Neuronal stem cell (in vitro differentiated cells): ENCODE measurements at regions not wholly inside any gene's neighbourhood (a gene's known extent, or its start where the extent isn't known, plus 50 kb on each side); places are given as distances from the start of the nearest gene placed in this dataset.

Source experiments
- DNase-seq: peaks from one replicate; pipeline ENCODE4 v3.0.0-alpha.2; 2013; ENCODE audit warnings: low spot score
- H2AFZ ChIP-seq: one replicate; pipeline ENCODE4 v1.6.1; 2013; ENCODE audit warnings: mild to moderate bottlenecking, low read length, inconsistent platforms
- H2AK5ac ChIP-seq: 2 replicates; pipeline ENCODE4 v1.6.1; 2013; ENCODE audit warnings: low read depth, mild to moderate bottlenecking, inconsistent platforms, low read length, moderate library complexity, mixed read lengths
- H2BK120ac ChIP-seq: 2 replicates; pipeline ENCODE4 v1.6.1; 2013; ENCODE audit warnings: low read depth, mild to moderate bottlenecking, inconsistent platforms, low read length, moderate library complexity, mixed read lengths
- H2BK12ac ChIP-seq: one replicate; pipeline ENCODE4 v1.6.1; 2013; ENCODE audit warnings: low read length, inconsistent platforms
- H2BK15ac ChIP-seq: 2 replicates; pipeline ENCODE4 v1.6.1; 2013; ENCODE audit warnings: mild to moderate bottlenecking, low read length, inconsistent platforms, mixed read lengths
- H2BK5ac ChIP-seq: one replicate; pipeline ENCODE4 v1.6.1; 2013; ENCODE audit warnings: inconsistent platforms, mild to moderate bottlenecking, low read length, moderate library complexity
- H3K14ac ChIP-seq: one replicate; pipeline ENCODE4 v1.6.1; 2013; ENCODE audit warnings: low read length, inconsistent platforms
- H3K18ac ChIP-seq: 2 replicates; pipeline ENCODE4 v1.6.1; 2013; ENCODE audit warnings: low read length, inconsistent platforms
- H3K23ac ChIP-seq: 2 replicates; pipeline ENCODE4 v1.6.1; 2013; ENCODE audit warnings: low read depth, mild to moderate bottlenecking, mixed read lengths, low read length, inconsistent platforms; ENCODE audit not compliant: poor library complexity
- H3K27ac ChIP-seq: replicated peaks from 3 replicates; pipeline ENCODE4 v1.5.1; 2013; ENCODE audit warnings: low read length, inconsistent platforms
- H3K27me3 ChIP-seq, 3 experiments: 2 replicates each; pipeline ENCODE4 v1.6.1; 2013; ENCODE audit warnings: low read length in 3 of 3, mild to moderate bottlenecking in 2 of 3, inconsistent platforms in 1 of 3, low read depth in 1 of 3, mixed read lengths in 1 of 3, moderate library complexity in 1 of 3; ENCODE audit not compliant: control insufficient read depth in 3 of 3, insufficient read depth in 3 of 3
- H3K36me3 ChIP-seq, 2 donors: replicated peaks in 1 of 2; 2 replicates each; pipeline ENCODE4 v1.6.1; 2013; ENCODE audit warnings: low read length in 2 of 2; ENCODE audit not compliant: control insufficient read depth in 2 of 2, insufficient read depth in 2 of 2
- H3K4ac ChIP-seq: 2 replicates; pipeline ENCODE4 v1.6.1; 2013; ENCODE audit warnings: inconsistent platforms, mild to moderate bottlenecking, low read length, moderate library complexity
- H3K4me1 ChIP-seq, 2 donors: 1 replicate in 1 of 2; 2 replicates in 1 of 2; pipeline ENCODE4 v1.6.1; 2013; ENCODE audit warnings: low read length in 2 of 2, low read depth in 1 of 2; ENCODE audit not compliant: control insufficient read depth in 2 of 2, insufficient read depth in 1 of 2
- H3K4me2 ChIP-seq: one replicate; pipeline ENCODE4 v1.6.1; 2013; ENCODE audit warnings: mild to moderate bottlenecking, low read length, inconsistent platforms; ENCODE audit not compliant: insufficient read depth, poor library complexity, severe bottlenecking
- H3K4me3 ChIP-seq, 2 donors: 2 replicates each; pipeline ENCODE4 v1.5.1; 2013; ENCODE audit warnings: low read length in 2 of 2, mild to moderate bottlenecking in 2 of 2, inconsistent platforms in 1 of 2, moderate library complexity in 1 of 2
- H3K79me1 ChIP-seq: one replicate; pipeline ENCODE4 v1.6.1; 2013; ENCODE audit warnings: low read depth, mild to moderate bottlenecking, inconsistent platforms, low read length, moderate library complexity
- H3K9ac ChIP-seq: one replicate; pipeline ENCODE4 v1.6.1; 2013; ENCODE audit warnings: mild to moderate bottlenecking, low read depth, low read length, inconsistent platforms; ENCODE audit not compliant: poor library complexity
- H3K9me3 ChIP-seq, 2 donors: replicated peaks in 1 of 2; 2 replicates each; pipeline versions ENCODE3 to v1.6.1; 2013; ENCODE audit warnings: low read length in 2 of 2, mild to moderate bottlenecking in 2 of 2, inconsistent platforms in 1 of 2, low read depth in 1 of 2, mixed read lengths in 1 of 2, moderate library complexity in 1 of 2; ENCODE audit not compliant: control insufficient read depth in 2 of 2, insufficient read depth in 1 of 2
- H4K8ac ChIP-seq: one replicate; pipeline ENCODE4 v1.6.1; 2013; ENCODE audit warnings: low read depth, mild to moderate bottlenecking, inconsistent platforms, low read length, moderate library complexity
- H4K91ac ChIP-seq: one replicate; pipeline ENCODE4 v1.6.1; 2013; ENCODE audit warnings: low read length, low read depth, mild to moderate bottlenecking, inconsistent platforms; ENCODE audit not compliant: poor library complexity
- WGBS, 2 donors: extraction: QIAGEN DNeasy Blood & Tissue Kit; methylation state at CpG; one replicate each; pipeline ENCODE4 v1.1.7; 2013; ENCODE audit warnings: missing lambda C conversion rate in 2 of 2, mixed read lengths in 1 of 2; ENCODE audit not compliant: insufficient read length in 2 of 2, insufficient replicate concordance in 1 of 2; ENCODE audit errors: extremely low coverage in 2 of 2; 5-methylcytosine and 5-hydroxymethylcytosine counted together

DNA sequence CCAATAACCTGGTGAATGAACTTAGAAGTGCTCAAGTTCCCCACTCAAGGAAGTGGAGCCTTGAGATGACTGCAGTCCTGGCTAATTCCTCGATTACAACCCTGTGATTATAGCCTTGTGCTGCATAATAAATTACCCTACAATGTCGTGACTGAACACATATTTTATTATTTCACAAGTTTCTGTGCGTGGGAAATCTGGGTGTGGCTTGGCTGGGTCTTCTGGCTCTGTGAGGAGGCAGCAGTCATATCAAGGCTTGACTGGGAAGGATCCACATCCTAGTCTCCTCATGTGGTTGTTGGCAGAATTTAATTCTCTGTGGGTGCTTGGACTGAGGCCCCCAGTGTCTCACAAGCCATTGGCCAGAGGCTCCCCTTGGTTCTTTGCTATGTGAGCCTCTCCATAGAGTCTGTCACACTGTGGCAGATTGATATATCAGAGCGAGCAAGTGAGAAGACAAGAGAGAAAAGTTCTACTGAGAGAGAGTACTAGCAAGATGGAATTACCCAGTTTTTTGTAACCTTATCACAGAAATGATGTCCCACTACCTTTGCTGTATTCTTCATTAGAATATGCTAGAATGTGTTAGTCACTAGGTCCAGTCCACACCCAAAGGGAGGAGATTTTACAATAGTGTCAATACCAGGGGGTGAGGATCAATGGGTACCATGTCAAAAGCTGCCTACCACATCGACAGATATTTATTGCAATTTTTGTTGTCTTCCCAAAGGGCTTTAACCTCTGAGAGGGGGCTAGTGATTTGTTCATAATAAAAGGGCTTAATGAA lies 102.8 kb upstream of the TBC1D5 start:
- Histone ChIP-seq H2BK12ac (no peak overlapping the region), H2AFZ (no peak overlapping the region), H3K23ac (no peak overlapping the region), H4K8ac (no peak overlapping the region), H3K14ac (no peak overlapping the region), H2BK120ac (no peak overlapping the region), H3K27me3 (no peaks in the 10 kb centered on the region), H3K27ac (no peak overlapping the region), H3K4ac (no peak overlapping the region), H3K9me3 (no peaks in the 10 kb centered on the region), H2BK5ac (no peak overlapping the region), H4K91ac (no peak overlapping the region), H3K9ac (no peak overlapping the region), H2BK15ac (no peak overlapping the region), H3K36me3 (no peaks in the 10 kb centered on the region), H3K4me2 (no peak overlapping the region), H3K4me3 (no peak overlapping the region), H2AK5ac (no peak overlapping the region), H3K79me1 (no peaks in the 10 kb centered on the region), H3K4me1 (peaks cover 0 to 4% of the 10 kb centered on the region in 2 donors), H3K18ac (no peak overlapping the region)
- WGBS, 2 donors, result no CpG with 5 or more reads among the region's 5 CpGs
- no peak for DNase-seq

DNA sequence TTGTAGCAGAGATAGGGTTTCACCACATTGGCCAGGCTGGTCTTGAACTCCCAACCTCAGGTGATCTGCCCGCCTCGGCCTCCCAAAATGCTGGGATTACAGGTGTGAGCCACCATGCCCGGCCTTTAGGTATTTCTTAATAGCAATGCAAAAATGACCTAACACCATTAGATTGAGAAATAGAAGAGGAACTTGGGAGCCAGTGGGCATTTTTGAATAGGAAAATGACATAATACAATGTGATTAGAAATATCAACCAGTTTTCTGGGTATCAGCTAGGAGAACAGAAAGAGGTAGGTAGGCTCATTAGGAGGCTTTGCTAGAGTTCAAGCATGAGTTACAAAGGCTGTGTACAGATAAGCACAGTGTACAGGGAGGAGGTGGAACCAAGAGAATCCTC lies 101.8 kb upstream of the TBC1D5 start:
- H3K27ac ChIP-seq, result no peak overlapping the region
- H3K36me3 ChIP-seq, result no peaks in the 10 kb centered on the region
- no peak overlapping the region for H2BK12ac ChIP-seq
- H3K4me1 ChIP-seq, result peaks cover 0 to 4% of the 10 kb centered on the region in 2 donors
- no peak overlapping the region for H3K23ac ChIP-seq
- H3K18ac ChIP-seq, result no peak overlapping the region
- no peaks in the 10 kb centered on the region for H3K27me3 ChIP-seq
- no peak overlapping the region for H2BK120ac ChIP-seq
- no peak overlapping the region for H2BK15ac ChIP-seq
- DNase-seq, result no peak
- H3K4me3 ChIP-seq, result no peak overlapping the region
- no peaks in the 10 kb centered on the region for H3K9me3 ChIP-seq
- no peak overlapping the region for H3K9ac ChIP-seq
- no peak overlapping the region for H2BK5ac ChIP-seq
- H2AFZ ChIP-seq, result no peak overlapping the region
- no peak overlapping the region for H3K4ac ChIP-seq
- no peak overlapping the region for H4K91ac ChIP-seq
- H2AK5ac ChIP-seq, result no peak overlapping the region
- no CpG with 5 or more reads among the region's 3 CpGs for WGBS, 2 donors
- H3K79me1 ChIP-seq, result no peaks in the 10 kb centered on the region
- H3K4me2 ChIP-seq, result no peak overlapping the region
- H3K14ac ChIP-seq, result no peak overlapping the region
- no peak overlapping the region for H4K8ac ChIP-seq

DNA sequence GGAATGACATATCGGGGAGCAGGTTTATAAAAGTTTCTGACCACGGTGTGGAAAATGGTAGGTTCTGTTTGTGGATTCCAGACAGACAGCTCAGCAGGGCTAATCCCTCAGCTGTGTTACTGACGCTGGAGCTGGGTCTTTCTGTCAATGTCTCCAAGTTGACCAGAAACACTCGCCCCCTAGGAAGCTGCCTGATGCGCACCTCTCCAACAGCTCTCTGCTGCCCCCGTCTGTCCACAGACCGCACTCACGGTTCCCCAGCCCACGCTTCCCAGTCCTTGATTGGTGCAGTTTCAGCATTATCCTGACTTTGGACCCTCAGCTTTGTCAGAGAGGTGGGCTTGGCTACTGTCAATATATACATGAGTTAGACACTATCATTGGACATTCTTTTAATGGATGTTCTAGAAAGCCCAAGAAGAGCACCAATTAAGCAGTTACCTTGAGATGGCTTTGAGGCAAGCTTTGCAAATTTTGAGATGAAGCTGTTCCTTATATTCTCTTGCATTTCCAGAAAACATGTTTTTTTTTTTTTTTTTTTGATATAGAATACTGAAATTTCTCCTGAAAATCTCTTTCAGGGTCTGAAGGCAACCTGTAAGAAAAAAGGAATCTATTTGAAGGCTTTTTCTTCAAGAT lies 98.9 kb upstream of the TBC1D5 start:
- peak; percentile 79 for DNase-seq
- no peak overlapping the region for H2BK5ac ChIP-seq
- H2BK15ac ChIP-seq, result no peak overlapping the region
- no peak overlapping the region for H4K8ac ChIP-seq
- no peak overlapping the region for H3K23ac ChIP-seq
- H2BK12ac ChIP-seq, result no peak overlapping the region
- H3K79me1 ChIP-seq, result no peaks in the 10 kb centered on the region
- peak overlapping the region; percentile 36 for H2AFZ ChIP-seq
- no peaks in the 10 kb centered on the region for H3K9me3 ChIP-seq
- no peaks in the 10 kb centered on the region for H3K36me3 ChIP-seq
- H2BK120ac ChIP-seq, result no peak overlapping the region
- no peak overlapping the region for H3K4me2 ChIP-seq
- no peak overlapping the region for H4K91ac ChIP-seq
- no peak overlapping the region for H3K27ac ChIP-seq
- no peak overlapping the region for H3K4me3 ChIP-seq
- no peak overlapping the region for H2AK5ac ChIP-seq
- peaks cover 0 to 4% of the 10 kb centered on the region in 2 donors for H3K4me1 ChIP-seq
- WGBS, 2 donors, result no CpG with 5 or more reads among the region's 9 CpGs
- H3K18ac ChIP-seq, result no peak overlapping the region
- no peak overlapping the region for H3K14ac ChIP-seq
- no peaks in the 10 kb centered on the region for H3K27me3 ChIP-seq
- H3K9ac ChIP-seq, result no peak overlapping the region
- no peak overlapping the region for H3K4ac ChIP-seq

DNA sequence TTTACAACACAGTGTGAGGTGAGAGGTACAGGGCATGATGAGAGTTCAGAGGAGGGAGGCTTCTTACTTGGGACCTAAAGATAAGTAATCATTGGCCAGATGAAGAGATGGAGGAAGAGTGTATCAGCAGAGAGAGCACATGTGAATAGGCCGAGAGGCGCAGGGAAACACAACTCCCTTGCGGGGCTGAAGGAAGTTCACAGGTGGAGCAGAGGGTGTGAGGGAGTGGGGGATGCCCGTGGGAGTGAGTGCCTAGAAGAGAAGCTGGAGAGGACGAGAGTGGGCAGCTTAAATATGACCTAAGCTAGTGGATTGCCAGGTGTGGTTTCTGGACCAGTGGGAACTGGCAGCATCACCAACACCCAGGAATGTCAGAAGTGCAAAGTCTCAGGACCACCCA lies 98.2 kb upstream of the TBC1D5 start:
- H4K8ac ChIP-seq, result no peak overlapping the region

More for the DNA sequence above, 98.2 kb upstream of the TBC1D5 start:
- H3K14ac ChIP-seq, result no peak overlapping the region
- H3K36me3 ChIP-seq, result no peaks in the 10 kb centered on the region
- peaks cover 0 to 3% of the 10 kb centered on the region in 2 donors for H3K4me1 ChIP-seq
- H2BK15ac ChIP-seq, result no peak overlapping the region
- no peak overlapping the region for H2AK5ac ChIP-seq
- H3K9me3 ChIP-seq, result no peaks in the 10 kb centered on the region
- no peak overlapping the region for H2BK12ac ChIP-seq
- H2BK120ac ChIP-seq, result no peak overlapping the region
- H3K4me2 ChIP-seq, result no peak overlapping the region
- no peaks in the 10 kb centered on the region for H3K79me1 ChIP-seq
- no peak overlapping the region for H3K4me3 ChIP-seq
- no peak for DNase-seq
- H2BK5ac ChIP-seq, result no peak overlapping the region
- no peak overlapping the region for H3K9ac ChIP-seq
- H3K23ac ChIP-seq, result no peak overlapping the region
- no peak overlapping the region for H2AFZ ChIP-seq
- H3K4ac ChIP-seq, result no peak overlapping the region
- H4K91ac ChIP-seq, result no peak overlapping the region
- no peaks in the 10 kb centered on the region for H3K27me3 ChIP-seq
- no peak overlapping the region for H3K18ac ChIP-seq
- no CpG with 5 or more reads among the region's 5 CpGs for WGBS, 2 donors
- no peak overlapping the region for H3K27ac ChIP-seq
